Sigmoid colon (tissue), 6 donors: ENCODE measurements at regions not wholly inside any gene's neighbourhood (a gene's known extent, or its start where the extent isn't known, plus 50 kb on each side); places are given as distances from the start of the nearest gene placed in this dataset.

Source experiments
- DNase-seq: peaks from one replicate; pipeline ENCODE4 v3.0.0-alpha.2; 2019
- H3K27ac ChIP-seq, 4 donors: fragments of 200-600 bp; sonication (generic); one replicate each; pipeline ENCODE4 v1.5.1; 2016 to 2019; ENCODE audit warnings: mild to moderate bottlenecking in 1 of 4
- H3K27me3 ChIP-seq, 3 donors: fragments of 200-600 bp; sonication (generic); one replicate each; pipeline ENCODE4 v1.5.1; 2019; ENCODE audit warnings: mild to moderate bottlenecking in 1 of 3
- H3K36me3 ChIP-seq, 4 donors: fragments of 200-600 bp; sonication (generic); one replicate each; pipeline ENCODE4 v1.5.1; 2016 to 2019
- H3K4me1 ChIP-seq, 4 donors: fragments of 200-600 bp; sonication (generic); one replicate each; pipeline ENCODE4 v1.5.1; 2017 to 2019
- H3K4me3 ChIP-seq, 4 donors: fragments of 200-600 bp; sonication (generic); one replicate each; pipeline ENCODE4 v1.5.1; 2017 to 2019; ENCODE audit warnings: mild to moderate bottlenecking in 2 of 4, moderate library complexity in 1 of 4
- H3K9me3 ChIP-seq, 4 donors: fragments of 200-600 bp in 3 of 4; sonication (generic) in 3 of 4; one replicate each; pipeline versions ENCODE4 v1.5.1 to v1.6.1; 2013 to 2019
- EP300 ChIP-seq, 4 donors: sonication (generic); formaldehyde crosslinking; IDR thresholded peaks; one replicate each; pipeline ENCODE4 v1.6.1; 2017; ENCODE audit warnings: antibody characterized with exemption in 4 of 4
- POLR2A ChIP-seq, 2 donors: fragments of 450-650 bp; IDR thresholded peaks; one replicate each; pipeline ENCODE4 v1.6.1; 2016; ENCODE audit warnings: antibody characterized with exemption in 2 of 2, mild to moderate bottlenecking in 2 of 2, moderate library complexity in 2 of 2
- POLR2AphosphoS5 ChIP-seq, 4 donors: sonication (generic); formaldehyde crosslinking; IDR thresholded peaks; one replicate each; pipeline ENCODE4 v1.6.1; 2017; ENCODE audit warnings: antibody characterized with exemption in 4 of 4
- WGBS, 2 donors: extraction: QIAGEN DNeasy Blood & Tissue Kit; methylation state at CpG; one replicate each; pipeline ENCODE4 v1.1.7; 2013; 5-methylcytosine and 5-hydroxymethylcytosine counted together
- intact Hi-C: fragments of 100-400 bp; cut with DNase I; formaldehyde crosslinking; loops from one replicate; pipeline ENCODE4 v1.15.1; 2023
- TF ChIP-seq, protein P1 (sequence below), 4 experiments: fragments of 450-650 bp in 3 of 4; fragments of 200-600 bp in 1 of 4; IDR thresholded peaks; one replicate each; pipeline ENCODE4 v1.5.1; 2016 to 2019; ENCODE audit warnings: antibody characterized with exemption in 4 of 4, mild to moderate bottlenecking in 3 of 4, moderate library complexity in 2 of 4
- donor health status: healthy with polysubstance abuse.
- donor health status: healthy.

DNA sequence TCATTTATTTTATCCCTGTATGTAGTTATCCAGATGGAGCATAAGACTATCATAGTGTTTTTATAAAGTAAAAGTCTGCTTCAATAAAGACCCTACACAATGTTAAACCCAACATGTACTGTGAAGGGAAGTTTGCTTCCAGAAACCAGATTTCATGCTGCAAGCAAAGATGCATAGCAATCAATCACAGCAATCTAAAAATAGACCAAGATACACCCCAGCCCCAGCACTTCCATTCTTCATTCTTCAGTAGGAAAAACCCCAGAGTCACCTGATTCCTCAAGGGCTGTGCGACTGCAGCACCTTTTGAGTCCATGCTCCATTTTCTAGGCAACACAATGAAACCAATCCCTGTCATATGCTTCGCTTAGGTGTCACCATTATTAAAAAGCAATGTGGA, 66.9 kb upstream of the PDE1C start:
- Histone ChIP-seq H3K27ac (no peak overlapping the region), H3K9me3 (no peaks in the 10 kb centered on the region), H3K36me3 (no peaks in the 10 kb centered on the region), H3K27me3 (no peaks in the 10 kb centered on the region), H3K4me1 (no peaks in the 10 kb centered on the region), H3K4me3 (no peak overlapping the region)
- intact Hi-C loops: no loop called here
- no peak for DNase-seq
- WGBS, 2 donors: 83 to 91% methylated on average over 2 of the region's 2 CpGs
- no peak for TF ChIP-seq POLR2A (IDR thresholded peaks at IDR 0.05)
- TF ChIP-seq, protein P1, sequence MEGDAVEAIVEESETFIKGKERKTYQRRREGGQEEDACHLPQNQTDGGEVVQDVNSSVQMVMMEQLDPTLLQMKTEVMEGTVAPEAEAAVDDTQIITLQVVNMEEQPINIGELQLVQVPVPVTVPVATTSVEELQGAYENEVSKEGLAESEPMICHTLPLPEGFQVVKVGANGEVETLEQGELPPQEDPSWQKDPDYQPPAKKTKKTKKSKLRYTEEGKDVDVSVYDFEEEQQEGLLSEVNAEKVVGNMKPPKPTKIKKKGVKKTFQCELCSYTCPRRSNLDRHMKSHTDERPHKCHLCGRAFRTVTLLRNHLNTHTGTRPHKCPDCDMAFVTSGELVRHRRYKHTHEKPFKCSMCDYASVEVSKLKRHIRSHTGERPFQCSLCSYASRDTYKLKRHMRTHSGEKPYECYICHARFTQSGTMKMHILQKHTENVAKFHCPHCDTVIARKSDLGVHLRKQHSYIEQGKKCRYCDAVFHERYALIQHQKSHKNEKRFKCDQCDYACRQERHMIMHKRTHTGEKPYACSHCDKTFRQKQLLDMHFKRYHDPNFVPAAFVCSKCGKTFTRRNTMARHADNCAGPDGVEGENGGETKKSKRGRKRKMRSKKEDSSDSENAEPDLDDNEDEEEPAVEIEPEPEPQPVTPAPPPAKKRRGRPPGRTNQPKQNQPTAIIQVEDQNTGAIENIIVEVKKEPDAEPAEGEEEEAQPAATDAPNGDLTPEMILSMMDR (IDR thresholded peaks at IDR 0.05): no peak
- TF ChIP-seq POLR2AphosphoS5 (IDR thresholded peaks at IDR 0.05): no peak
- no peak for TF ChIP-seq EP300 (IDR thresholded peaks at IDR 0.05)

DNA sequence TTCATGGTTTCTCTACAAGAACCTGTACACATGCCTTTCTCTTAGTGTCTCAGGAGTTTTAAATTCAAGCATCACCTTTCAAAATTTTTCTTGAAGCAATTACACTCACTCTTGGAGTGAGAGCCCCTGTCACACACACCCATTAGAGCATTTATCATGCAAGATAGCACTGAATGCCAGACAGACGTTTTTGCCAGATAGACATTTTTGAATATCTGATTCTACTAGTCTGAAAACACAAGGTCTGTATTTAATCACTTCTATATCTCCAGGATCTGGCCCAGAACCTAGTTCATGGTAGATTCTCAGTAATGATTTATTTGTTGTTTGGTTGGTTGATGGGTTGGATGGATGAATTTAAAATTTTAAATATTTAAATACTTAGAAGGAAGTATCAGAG, 60.9 kb upstream of the PDE1C start:
- intact Hi-C loops: no loop called here
- H3K27ac ChIP-seq: no peak overlapping the region

DNA sequence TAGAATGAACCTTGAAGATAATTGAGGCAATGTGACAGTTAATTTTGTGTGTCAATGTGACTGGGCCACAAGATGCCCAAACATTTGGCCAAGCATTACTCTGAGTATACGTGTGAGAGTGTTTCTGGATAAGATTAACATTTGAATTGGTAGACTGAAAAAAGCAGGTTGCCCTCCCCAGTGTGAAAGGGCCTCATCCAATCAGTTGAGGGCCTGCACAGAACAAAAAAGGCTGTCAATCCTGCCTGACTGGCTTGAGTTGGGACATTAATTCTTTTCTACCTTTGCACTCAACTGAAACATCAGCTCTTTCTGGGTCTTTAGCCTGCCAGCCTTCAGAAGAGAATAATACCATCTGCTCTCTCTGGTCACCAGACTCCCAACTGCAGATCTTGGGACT, 56.6 kb upstream of the PDE1C start:
- 73 to 82% methylated on average over 1 of the region's 1 CpG for WGBS, 2 donors
- intact Hi-C loops: no loop called here
- H3K4me3 ChIP-seq: no peak overlapping the region
- DNase-seq: no peak
- no peaks in the 10 kb centered on the region for H3K4me1 ChIP-seq
- TF ChIP-seq POLR2A (IDR thresholded peaks at IDR 0.05): no peak
- TF ChIP-seq EP300 (IDR thresholded peaks at IDR 0.05): no peak
- TF ChIP-seq POLR2AphosphoS5 (IDR thresholded peaks at IDR 0.05): no peak
- TF ChIP-seq, protein P1 (IDR thresholded peaks at IDR 0.05): no peak
- H3K27ac ChIP-seq: no peak overlapping the region
- H3K36me3 ChIP-seq: no peaks in the 10 kb centered on the region
- H3K27me3 ChIP-seq: no peaks in the 10 kb centered on the region
- H3K9me3 ChIP-seq: peaks cover 0 to 6% (median 0%) of the 10 kb centered on the region in 4 donors

More for the DNA sequence above, 60.9 kb upstream of the PDE1C start:
- no peaks in the 10 kb centered on the region for H3K36me3 ChIP-seq
- H3K4me1 ChIP-seq: no peaks in the 10 kb centered on the region
- no peaks in the 10 kb centered on the region for H3K9me3 ChIP-seq
- no peak for TF ChIP-seq POLR2A (IDR thresholded peaks at IDR 0.05)
- TF ChIP-seq, protein P1 (IDR thresholded peaks at IDR 0.05): no peak
- TF ChIP-seq EP300 (IDR thresholded peaks at IDR 0.05): no peak
- TF ChIP-seq POLR2AphosphoS5 (IDR thresholded peaks at IDR 0.05): no peak
- DNase-seq: no peak
- H3K27me3 ChIP-seq: no peaks in the 10 kb centered on the region
- H3K4me3 ChIP-seq: no peak overlapping the region
- WGBS, 2 donors: 26 to 51% methylated on average over 1 of the region's 1 CpG
